Calu3 (cell line): ENCODE measurements at regions not wholly inside any gene's neighbourhood (a gene's known extent, or its start where the extent isn't known, plus 50 kb on each side); places are given as distances from the start of the nearest gene placed in this dataset.
A peak's percentile ranks its signal among the peaks of the same experiment; 100 is the strongest.

ENCODE experiments used
- BruUV-seq: library from RNA; stranded (reverse); fragments of 400-500 nt; replicated peaks from 2 replicates; lab custom pipeline; 2021; lab: Mats Ljungman, UMichigan
- CTCF ChIA-PET: fragments of 300-600 bp; sonication (Branson Sonifier 250); formaldehyde crosslinking; loops from one replicate; lab custom pipeline; 2022; ENCODE audit warnings: antibody characterized with exemption; lab: Charles Lee
- DNase-seq: peaks from one replicate; pipeline ENCODE4 v3.0.0; 2022
- H3K27ac Mint-ChIP-seq: one replicate; pipeline ENCODE4 v1.8.0; 2022; ENCODE audit warnings: mixed read lengths; ENCODE audit not compliant: unreplicated experiment
- H3K27me3 Mint-ChIP-seq: one replicate; pipeline ENCODE4 v1.8.0; 2022; ENCODE audit warnings: mixed read lengths; ENCODE audit not compliant: unreplicated experiment
- H3K36me3 Mint-ChIP-seq: one replicate; pipeline ENCODE4 v1.8.0; 2022; ENCODE audit warnings: mild to moderate bottlenecking, moderate library complexity, mixed read lengths; ENCODE audit not compliant: insufficient read depth, unreplicated experiment
- H3K4me1 Mint-ChIP-seq: one replicate; pipeline ENCODE4 v1.8.0; 2022; ENCODE audit warnings: mild to moderate bottlenecking, low read depth, mixed read lengths; ENCODE audit not compliant: unreplicated experiment
- H3K4me3 Mint-ChIP-seq: one replicate; pipeline ENCODE4 v1.8.0; 2022; ENCODE audit warnings: mild to moderate bottlenecking, low read depth, moderate library complexity, mixed read lengths; ENCODE audit not compliant: unreplicated experiment
- H3K9me3 Mint-ChIP-seq: one replicate; pipeline ENCODE4 v1.8.0; 2022; ENCODE audit warnings: low read depth, mixed read lengths; ENCODE audit not compliant: unreplicated experiment
- CTCF ChIP-seq: fragments of 200-600 bp; IDR thresholded peaks from one replicate; pipeline ENCODE4 v1.8.0; 2022; ENCODE audit warnings: antibody characterized with exemption; ENCODE audit not compliant: unreplicated experiment
- intact Hi-C: fragments of 100-400 bp; cut with micrococcal nuclease; formaldehyde crosslinking; loops from one replicate; pipeline ENCODE4 v1.10.0; 2022; ENCODE audit not compliant: unreplicated experiment

- H3K27ac Mint-ChIP-seq, result no peak overlapping the region
- intact Hi-C loops, result no loop called here
- H3K36me3 Mint-ChIP-seq, result no peaks in the 10 kb centered on the region
- BruUV-seq, result no TSS peak
- no peaks in the 10 kb centered on the region for H3K4me1 Mint-ChIP-seq
- TF ChIP-seq CTCF, result no peak
- H3K4me3 Mint-ChIP-seq, result no peak overlapping the region
- no peaks in the 10 kb centered on the region for H3K27me3 Mint-ChIP-seq
- peaks cover 5% of the 10 kb centered on the region for H3K9me3 Mint-ChIP-seq
- no peak for DNase-seq
- CTCF ChIA-PET, result no interaction called here
These were observed 444.3 kb upstream of the ATP11B start for GRCh38 chr3:182349051-182349450.

GRCh38 chr3:182349951-182350517 lies 443.3 kb upstream of the ATP11B start:
- Mint-ChIP-seq H3K36me3 (no peaks in the 10 kb centered on the region), H3K4me1 (no peaks in the 10 kb centered on the region), H3K4me3 (no peak overlapping the region), H3K9me3 (peaks cover 2% of the 10 kb centered on the region), H3K27me3 (no peaks in the 10 kb centered on the region), H3K27ac (no peak overlapping the region)
- CTCF ChIA-PET, result interaction anchor here (0.5 kb wide), 1 partner anchor 648 kb away, joined by 4 read pairs; no protein-coding TSS in a partner anchor
- no peak for TF ChIP-seq CTCF
- DNase-seq, result no peak
- intact Hi-C loops, result no loop called here
- BruUV-seq, result no TSS peak

- intact Hi-C loops, result loop anchor here (1.0 kb wide), 1 partner anchor 29 kb away; no protein-coding TSS in a partner anchor
- Mint-ChIP-seq H3K27ac (no peak overlapping the region), H3K9me3 (peaks cover 2% of the 10 kb centered on the region), H3K4me3 (no peak overlapping the region), H3K36me3 (no peaks in the 10 kb centered on the region), H3K4me1 (peaks cover 8% of the 10 kb centered on the region), H3K27me3 (no peaks in the 10 kb centered on the region)
- no TSS peak for BruUV-seq
- no peak for TF ChIP-seq CTCF
- CTCF ChIA-PET, result no interaction called here
- DNase-seq, result no peak
These were observed 435.4 kb upstream of the ATP11B start for GRCh38 chr3:182357928-182358327.

GRCh38 chr3:182364323-182364722 lies 429.0 kb upstream of the ATP11B start:
- intact Hi-C loops, result no loop called here
- Mint-ChIP-seq H3K4me1 (peaks cover 31% of the 10 kb centered on the region), H3K9me3 (peaks cover 3% of the 10 kb centered on the region), H3K4me3 (peak overlapping the region; percentile 37), H3K27me3 (no peaks in the 10 kb centered on the region), H3K27ac (peak overlapping the region; percentile 81), H3K36me3 (no peaks in the 10 kb centered on the region)
- DNase-seq, result no peak
- TF ChIP-seq CTCF, result no peak
- CTCF ChIA-PET, result interaction anchor here (0.6 kb wide), 1 partner anchor 651 kb away, joined by 3 read pairs; no protein-coding TSS in a partner anchor
- BruUV-seq, result no TSS peak
